Neuronal stem cell (in vitro differentiated cells): ENCODE measurements at regions not wholly inside any gene's neighbourhood (a gene's known extent, or its start where the extent isn't known, plus 50 kb on each side); places are given as distances from the start of the nearest gene placed in this dataset.

Source experiments
- DNase-seq: peaks from one replicate; pipeline ENCODE4 v3.0.0-alpha.2; 2013; ENCODE audit warnings: low spot score
- H2AFZ ChIP-seq: one replicate; pipeline ENCODE4 v1.6.1; 2013; ENCODE audit warnings: mild to moderate bottlenecking, low read length, inconsistent platforms
- H2AK5ac ChIP-seq: 2 replicates; pipeline ENCODE4 v1.6.1; 2013; ENCODE audit warnings: low read depth, mild to moderate bottlenecking, inconsistent platforms, low read length, moderate library complexity, mixed read lengths
- H2BK120ac ChIP-seq: 2 replicates; pipeline ENCODE4 v1.6.1; 2013; ENCODE audit warnings: low read depth, mild to moderate bottlenecking, inconsistent platforms, low read length, moderate library complexity, mixed read lengths
- H2BK12ac ChIP-seq: one replicate; pipeline ENCODE4 v1.6.1; 2013; ENCODE audit warnings: low read length, inconsistent platforms
- H2BK15ac ChIP-seq: 2 replicates; pipeline ENCODE4 v1.6.1; 2013; ENCODE audit warnings: mild to moderate bottlenecking, low read length, inconsistent platforms, mixed read lengths
- H2BK5ac ChIP-seq: one replicate; pipeline ENCODE4 v1.6.1; 2013; ENCODE audit warnings: inconsistent platforms, mild to moderate bottlenecking, low read length, moderate library complexity
- H3K14ac ChIP-seq: one replicate; pipeline ENCODE4 v1.6.1; 2013; ENCODE audit warnings: low read length, inconsistent platforms
- H3K18ac ChIP-seq: 2 replicates; pipeline ENCODE4 v1.6.1; 2013; ENCODE audit warnings: low read length, inconsistent platforms
- H3K23ac ChIP-seq: 2 replicates; pipeline ENCODE4 v1.6.1; 2013; ENCODE audit warnings: low read depth, mild to moderate bottlenecking, mixed read lengths, low read length, inconsistent platforms; ENCODE audit not compliant: poor library complexity
- H3K27ac ChIP-seq: replicated peaks from 3 replicates; pipeline ENCODE4 v1.5.1; 2013; ENCODE audit warnings: low read length, inconsistent platforms
- H3K27me3 ChIP-seq, 3 experiments: 2 replicates each; pipeline ENCODE4 v1.6.1; 2013; ENCODE audit warnings: low read length in 3 of 3, mild to moderate bottlenecking in 2 of 3, inconsistent platforms in 1 of 3, low read depth in 1 of 3, mixed read lengths in 1 of 3, moderate library complexity in 1 of 3; ENCODE audit not compliant: control insufficient read depth in 3 of 3, insufficient read depth in 3 of 3
- H3K36me3 ChIP-seq, 2 donors: replicated peaks in 1 of 2; 2 replicates each; pipeline ENCODE4 v1.6.1; 2013; ENCODE audit warnings: low read length in 2 of 2; ENCODE audit not compliant: control insufficient read depth in 2 of 2, insufficient read depth in 2 of 2
- H3K4ac ChIP-seq: 2 replicates; pipeline ENCODE4 v1.6.1; 2013; ENCODE audit warnings: inconsistent platforms, mild to moderate bottlenecking, low read length, moderate library complexity
- H3K4me1 ChIP-seq, 2 donors: 1 replicate in 1 of 2; 2 replicates in 1 of 2; pipeline ENCODE4 v1.6.1; 2013; ENCODE audit warnings: low read length in 2 of 2, low read depth in 1 of 2; ENCODE audit not compliant: control insufficient read depth in 2 of 2, insufficient read depth in 1 of 2
- H3K4me2 ChIP-seq: one replicate; pipeline ENCODE4 v1.6.1; 2013; ENCODE audit warnings: mild to moderate bottlenecking, low read length, inconsistent platforms; ENCODE audit not compliant: insufficient read depth, poor library complexity, severe bottlenecking
- H3K4me3 ChIP-seq, 2 donors: 2 replicates each; pipeline ENCODE4 v1.5.1; 2013; ENCODE audit warnings: low read length in 2 of 2, mild to moderate bottlenecking in 2 of 2, inconsistent platforms in 1 of 2, moderate library complexity in 1 of 2
- H3K79me1 ChIP-seq: one replicate; pipeline ENCODE4 v1.6.1; 2013; ENCODE audit warnings: low read depth, mild to moderate bottlenecking, inconsistent platforms, low read length, moderate library complexity
- H3K9ac ChIP-seq: one replicate; pipeline ENCODE4 v1.6.1; 2013; ENCODE audit warnings: mild to moderate bottlenecking, low read depth, low read length, inconsistent platforms; ENCODE audit not compliant: poor library complexity
- H3K9me3 ChIP-seq, 2 donors: replicated peaks in 1 of 2; 2 replicates each; pipeline versions ENCODE3 to v1.6.1; 2013; ENCODE audit warnings: low read length in 2 of 2, mild to moderate bottlenecking in 2 of 2, inconsistent platforms in 1 of 2, low read depth in 1 of 2, mixed read lengths in 1 of 2, moderate library complexity in 1 of 2; ENCODE audit not compliant: control insufficient read depth in 2 of 2, insufficient read depth in 1 of 2
- H4K8ac ChIP-seq: one replicate; pipeline ENCODE4 v1.6.1; 2013; ENCODE audit warnings: low read depth, mild to moderate bottlenecking, inconsistent platforms, low read length, moderate library complexity
- H4K91ac ChIP-seq: one replicate; pipeline ENCODE4 v1.6.1; 2013; ENCODE audit warnings: low read length, low read depth, mild to moderate bottlenecking, inconsistent platforms; ENCODE audit not compliant: poor library complexity
- WGBS, 2 donors: extraction: QIAGEN DNeasy Blood & Tissue Kit; methylation state at CpG; one replicate each; pipeline ENCODE4 v1.1.7; 2013; ENCODE audit warnings: missing lambda C conversion rate in 2 of 2, mixed read lengths in 1 of 2; ENCODE audit not compliant: insufficient read length in 2 of 2, insufficient replicate concordance in 1 of 2; ENCODE audit errors: extremely low coverage in 2 of 2; 5-methylcytosine and 5-hydroxymethylcytosine counted together

- H3K27me3 ChIP-seq, result no peaks in the 10 kb centered on the region
- no peak overlapping the region for H4K91ac ChIP-seq
- H3K4ac ChIP-seq, result no peak overlapping the region
- no peak overlapping the region for H2BK5ac ChIP-seq
- H3K4me2 ChIP-seq, result no peak overlapping the region
- H3K9ac ChIP-seq, result no peak overlapping the region
- H3K14ac ChIP-seq, result no peak overlapping the region
- H2BK120ac ChIP-seq, result no peak overlapping the region
- H3K36me3 ChIP-seq, result no peaks in the 10 kb centered on the region
- no peaks in the 10 kb centered on the region for H3K9me3 ChIP-seq
- H3K79me1 ChIP-seq, result no peaks in the 10 kb centered on the region
- WGBS, 2 donors, result no CpG with 5 or more reads among the region's 2 CpGs
- H2AFZ ChIP-seq, result no peak overlapping the region
- H3K23ac ChIP-seq, result no peak overlapping the region
- H2BK15ac ChIP-seq, result no peak overlapping the region
- no peaks in the 10 kb centered on the region for H3K4me1 ChIP-seq
- DNase-seq, result no peak
- H4K8ac ChIP-seq, result no peak overlapping the region
- H3K27ac ChIP-seq, result no peak overlapping the region
- no peak overlapping the region for H2BK12ac ChIP-seq
- H2AK5ac ChIP-seq, result no peak overlapping the region
- no peak overlapping the region for H3K4me3 ChIP-seq
- H3K18ac ChIP-seq, result no peak overlapping the region
Measured at GRCh38 chr1:213573648-213574009, 414.1 kb upstream of the PROX1 start.

- Histone ChIP-seq H3K79me1 (no peaks in the 10 kb centered on the region), H3K4me1 (no peaks in the 10 kb centered on the region), H4K8ac (no peak overlapping the region), H3K36me3 (no peaks in the 10 kb centered on the region), H3K27ac (no peak overlapping the region), H3K18ac (no peak overlapping the region), H4K91ac (no peak overlapping the region), H2AFZ (no peak overlapping the region), H3K9me3 (no peaks in the 10 kb centered on the region), H2BK12ac (no peak overlapping the region), H3K4me2 (no peak overlapping the region), H3K14ac (no peak overlapping the region), H3K4ac (no peak overlapping the region), H3K9ac (no peak overlapping the region), H3K27me3 (no peaks in the 10 kb centered on the region), H3K23ac (no peak overlapping the region), H2AK5ac (no peak overlapping the region), H2BK120ac (no peak overlapping the region), H3K4me3 (no peak overlapping the region), H2BK5ac (no peak overlapping the region), H2BK15ac (no peak overlapping the region)
- no CpG with 5 or more reads among the region's 6 CpGs for WGBS, 2 donors
- DNase-seq, result no peak
Measured at GRCh38 chr1:213582976-213583567, 404.7 kb upstream of the PROX1 start.

GRCh38 chr1:213584272-213584671 is 403.5 kb upstream of the PROX1 start:
- Histone ChIP-seq H3K27me3 (no peaks in the 10 kb centered on the region), H3K9me3 (no peaks in the 10 kb centered on the region), H3K79me1 (no peaks in the 10 kb centered on the region), H3K27ac (no peak overlapping the region), H3K36me3 (no peaks in the 10 kb centered on the region), H3K14ac (no peak overlapping the region), H3K23ac (no peak overlapping the region), H4K8ac (no peak overlapping the region), H3K9ac (no peak overlapping the region), H3K4me3 (no peak overlapping the region), H2AK5ac (no peak overlapping the region), H2BK120ac (no peak overlapping the region), H4K91ac (no peak overlapping the region), H3K4me2 (no peak overlapping the region), H2AFZ (no peak overlapping the region), H3K18ac (no peak overlapping the region), H3K4ac (no peak overlapping the region), H2BK5ac (no peak overlapping the region), H2BK12ac (no peak overlapping the region), H2BK15ac (no peak overlapping the region), H3K4me1 (no peaks in the 10 kb centered on the region)
- no CpG with 5 or more reads among the region's 2 CpGs for WGBS, 2 donors
- DNase-seq, result no peak

GRCh38 chr1:213585402-213585801 is 402.4 kb upstream of the PROX1 start:
- no peak overlapping the region for H2AFZ ChIP-seq
- no peak for DNase-seq
- no peaks in the 10 kb centered on the region for H3K79me1 ChIP-seq
- H3K27ac ChIP-seq, result no peak overlapping the region
- no peak overlapping the region for H2BK15ac ChIP-seq
- no peak overlapping the region for H3K4me2 ChIP-seq
- no peak overlapping the region for H3K9ac ChIP-seq
- H2BK12ac ChIP-seq, result no peak overlapping the region
- no peak overlapping the region for H3K23ac ChIP-seq
- H3K18ac ChIP-seq, result no peak overlapping the region
- H3K4ac ChIP-seq, result no peak overlapping the region
- no peak overlapping the region for H2AK5ac ChIP-seq
- peak overlapping the region; percentile 48 for H3K14ac ChIP-seq
- H4K8ac ChIP-seq, result no peak overlapping the region
- no peak overlapping the region for H4K91ac ChIP-seq
- H3K36me3 ChIP-seq, result no peaks in the 10 kb centered on the region
- no CpG with 5 or more reads among the region's 2 CpGs for WGBS, 2 donors
- H2BK120ac ChIP-seq, result no peak overlapping the region
- H3K9me3 ChIP-seq, result no peaks in the 10 kb centered on the region
- no peaks in the 10 kb centered on the region for H3K4me1 ChIP-seq
- H2BK5ac ChIP-seq, result no peak overlapping the region
- no peaks in the 10 kb centered on the region for H3K27me3 ChIP-seq
- H3K4me3 ChIP-seq, result no peak overlapping the region
